NOMO-1 (cell line): ENCODE measurements at regions not wholly inside any gene's neighbourhood (a gene's known extent, or its start where the extent isn't known, plus 50 kb on each side); places are given as distances from the start of the nearest gene placed in this dataset.
"Not testable (repeated sequence)": the region's sequence is repeated elsewhere in the genome, so short reads cannot be mapped to it uniquely, and the experiment has no call there.

ENCODE experiments used
- DNase-seq, 2 experiments: peaks; one replicate each; lab custom pipeline; 2025; ENCODE audit not compliant: unreplicated experiment in 2 of 2; lab: John Stamatoyannopoulos, UW

- no peak for DNase-seq
Observed at GRCh38 chr11:57913715-57914704, 109.7 kb upstream of the OR9Q1 start.

- DNase-seq: no peak
Observed at GRCh38 chr11:57917632-57918031, 106.0 kb upstream of the OR9Q1 start.

DNA sequence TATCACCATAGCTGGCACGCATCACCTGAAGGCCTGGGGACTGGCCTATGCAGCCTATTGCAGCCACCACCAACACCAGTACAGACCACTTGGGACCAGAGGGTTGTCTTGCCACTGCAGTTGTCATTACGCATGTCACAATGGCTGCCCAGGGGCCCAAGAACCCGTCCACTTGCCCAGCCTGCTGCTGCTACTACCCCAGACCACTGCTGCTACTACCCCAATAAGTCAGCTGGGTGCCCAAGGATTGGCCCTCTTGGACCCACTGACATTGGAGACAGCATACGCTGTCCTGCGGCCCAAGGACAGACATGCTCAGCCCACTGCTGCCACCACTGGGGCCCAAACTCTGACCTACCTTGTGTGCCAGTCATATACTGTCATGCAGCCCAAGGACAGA is 102.7 kb upstream of the OR9Q1 start:
- DNase-seq: no peak

GRCh38 chr11:57932105-57932504 is 91.6 kb upstream of the OR9Q1 start:
- DNase-seq: no peak

DNA sequence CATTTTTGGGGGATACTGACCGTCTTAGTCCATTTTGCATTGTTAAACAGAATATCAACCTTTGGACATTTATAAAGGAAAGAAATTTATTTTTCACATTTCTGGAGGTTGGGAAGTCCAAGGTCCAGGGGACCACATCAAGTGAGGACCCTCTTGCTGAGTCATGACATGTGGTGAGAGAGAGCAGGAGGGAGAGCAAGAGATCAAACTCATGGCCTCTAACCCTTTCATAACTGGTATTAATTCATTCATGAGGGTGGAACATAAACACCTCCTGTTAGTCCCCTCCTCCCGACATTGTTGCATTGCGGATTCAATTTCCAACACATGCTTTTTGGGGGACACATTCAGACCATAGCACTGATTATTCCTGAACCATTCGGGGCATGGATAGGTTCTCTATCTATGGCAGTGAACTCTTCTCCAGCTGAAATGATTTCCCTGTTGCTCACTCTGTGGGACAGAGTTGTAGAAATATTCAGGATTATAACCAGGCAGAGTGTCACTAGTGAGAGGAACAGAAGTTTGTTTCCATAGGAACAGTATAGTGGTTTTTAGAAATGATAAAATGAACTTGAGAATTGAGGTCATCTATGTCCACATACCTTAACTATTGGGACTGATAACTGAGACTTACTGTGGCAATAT is 88.2 kb upstream of the OR9Q1 start:
- no peak for DNase-seq

DNA sequence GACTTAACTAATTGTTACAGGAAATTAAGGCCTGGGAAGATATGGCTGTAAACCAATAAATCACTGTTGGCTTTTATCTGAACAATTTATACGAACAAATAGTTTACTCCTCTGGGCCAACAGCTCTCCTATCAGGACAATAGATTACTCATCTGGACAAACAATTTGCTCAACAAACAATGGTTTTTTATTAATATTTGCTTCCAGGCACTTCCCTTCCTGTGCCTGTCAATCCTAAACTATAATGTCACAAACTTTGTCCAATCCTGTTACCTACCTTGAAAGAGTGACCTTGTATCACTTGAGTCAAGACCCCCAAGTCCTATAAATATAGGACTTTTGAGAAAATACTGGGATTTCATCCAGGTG is 87.6 kb upstream of the OR9Q1 start:
- DNase-seq: no peak

- DNase-seq: no peak
Observed at GRCh38 chr11:57937431-57937830, 86.2 kb upstream of the OR9Q1 start.

GRCh38 chr11:57938351-57938750 is 85.3 kb upstream of the OR9Q1 start:
- DNase-seq: no peak

DNA sequence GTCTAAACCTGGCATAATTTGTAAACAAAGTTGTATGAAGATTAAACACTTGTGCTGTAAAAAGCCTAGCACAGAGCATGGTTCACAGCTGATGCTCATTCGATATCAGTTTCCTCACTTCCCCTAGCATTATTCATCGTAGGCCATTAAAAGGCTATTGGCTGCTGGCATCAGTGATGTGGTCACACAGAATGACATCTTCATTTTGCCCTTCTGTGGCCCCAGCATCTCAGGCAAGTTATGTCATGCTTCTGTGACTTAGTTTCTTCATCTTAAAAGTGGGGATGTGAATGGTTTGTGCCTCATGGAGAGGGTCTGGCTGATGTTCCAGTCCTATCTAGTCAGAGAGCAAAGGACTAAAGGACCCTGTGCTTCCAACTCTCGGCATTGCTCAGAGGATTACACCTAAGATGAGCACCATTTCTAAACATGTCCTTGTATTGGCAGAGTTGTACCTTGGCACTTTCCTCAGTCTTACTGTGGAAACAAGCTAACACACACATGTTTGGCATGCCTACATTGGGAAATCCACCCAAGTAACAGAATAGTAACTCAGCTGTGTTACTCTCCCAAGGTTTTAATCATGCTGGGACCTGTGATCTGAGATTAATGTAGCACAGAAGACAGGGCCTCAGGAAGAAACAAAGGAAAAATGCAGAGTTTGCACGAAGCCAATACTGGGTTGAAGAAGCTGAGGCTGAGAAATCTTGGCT is 83.5 kb upstream of the OR9Q1 start:
- DNase-seq: no peak

DNA sequence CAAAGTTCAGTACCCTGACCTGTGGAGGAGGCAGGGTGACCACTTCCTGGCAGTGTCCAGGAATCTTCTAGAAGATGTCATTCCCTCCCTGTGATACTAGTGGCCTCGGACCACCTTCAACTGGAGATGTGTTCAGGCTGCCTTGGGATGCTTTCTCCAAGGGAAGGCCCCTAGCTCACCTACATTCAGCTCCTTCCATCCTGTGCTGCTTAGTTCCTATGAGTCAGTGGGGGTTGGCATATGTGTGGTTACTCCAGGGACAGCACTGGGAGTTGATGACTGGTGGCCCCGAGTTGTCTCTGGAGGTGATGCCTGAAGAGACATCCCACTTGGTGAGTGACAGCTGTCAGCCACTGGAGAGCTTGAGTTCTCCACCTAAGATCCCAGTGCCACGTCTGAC is 81.8 kb upstream of the OR9Q1 start:
- no peak for DNase-seq

- no peak for DNase-seq
Observed at GRCh38 chr11:57942808-57943207, 80.9 kb upstream of the OR9Q1 start.

DNA sequence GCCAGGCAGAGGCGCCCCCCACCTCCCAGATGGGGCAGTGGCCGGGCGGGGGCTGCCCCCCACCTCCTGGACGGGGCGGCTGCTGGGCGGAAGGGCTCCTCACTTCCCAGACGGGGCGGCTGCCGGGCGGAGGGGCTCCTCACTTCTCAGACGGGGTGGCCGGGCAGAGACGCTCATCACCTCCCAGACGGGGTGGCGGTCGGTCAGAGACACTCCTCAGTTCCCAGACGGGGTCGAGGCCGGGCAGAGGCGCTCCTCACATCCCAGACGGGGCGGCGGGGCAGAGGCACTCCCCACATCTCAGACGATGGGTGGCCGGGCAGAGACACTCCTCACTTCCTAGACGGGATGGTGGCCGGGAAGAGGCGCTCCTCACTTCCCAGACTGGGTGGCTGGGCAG is 79.9 kb upstream of the OR9Q1 start:
- DNase-seq: not testable (repeated sequence)

GRCh38 chr11:57946628-57947027 is 77.1 kb upstream of the OR9Q1 start:
- no peak for DNase-seq

DNA sequence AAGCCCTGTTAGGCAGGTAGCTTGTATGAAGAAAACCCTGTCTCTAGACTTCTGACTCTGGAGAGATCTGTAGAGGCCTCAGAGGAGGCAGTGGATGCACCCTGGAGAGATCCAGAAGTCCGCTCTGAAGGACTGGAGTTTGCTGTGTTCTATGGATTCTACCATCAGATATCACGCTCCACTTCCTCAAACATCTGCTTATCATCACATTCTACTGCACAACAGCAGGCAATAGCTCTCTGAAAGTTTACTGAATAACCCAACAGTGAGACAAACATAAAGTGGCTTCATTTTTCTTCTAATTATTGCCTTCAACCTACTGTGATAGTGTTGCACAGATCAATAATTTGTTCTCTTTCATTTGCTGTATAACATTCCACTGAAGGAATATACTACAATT is 59.0 kb upstream of the OR9Q1 start:
- no peak for DNase-seq

DNA sequence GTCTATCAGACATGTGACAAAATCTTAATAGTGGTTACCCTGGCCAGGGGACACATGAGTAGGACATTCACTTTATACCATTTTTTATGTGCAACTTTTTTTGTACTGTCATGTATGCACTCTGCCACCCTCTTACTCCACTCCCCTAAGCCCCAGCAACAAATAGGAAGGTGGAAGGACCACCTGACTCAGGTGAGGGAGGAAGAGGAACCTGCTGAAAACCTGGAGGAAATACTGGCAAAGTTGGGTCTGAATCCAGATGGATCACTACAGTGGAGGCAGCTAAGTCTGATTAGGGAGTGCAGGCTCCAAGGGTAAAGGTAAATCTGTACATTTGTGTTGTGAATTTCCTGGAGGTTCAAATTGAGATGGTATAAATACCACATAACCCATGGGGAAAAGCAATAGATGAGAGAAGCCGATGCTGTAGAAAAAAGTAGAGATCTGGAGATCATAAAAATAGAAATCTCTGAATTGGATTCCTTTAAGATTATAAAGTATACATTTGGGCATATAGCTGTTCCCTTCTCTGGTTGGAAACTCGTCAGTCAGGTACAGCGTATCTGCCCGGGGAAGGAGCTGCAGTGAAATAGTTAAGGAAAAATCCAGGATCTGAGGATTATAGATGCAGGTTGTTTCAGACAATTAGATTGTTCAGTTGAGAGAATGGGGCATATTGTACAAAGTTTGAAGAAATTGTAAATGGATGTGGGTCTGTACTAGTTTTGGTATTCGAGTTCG is 52.2 kb upstream of the OR9Q1 start:
- DNase-seq: no peak

DNA sequence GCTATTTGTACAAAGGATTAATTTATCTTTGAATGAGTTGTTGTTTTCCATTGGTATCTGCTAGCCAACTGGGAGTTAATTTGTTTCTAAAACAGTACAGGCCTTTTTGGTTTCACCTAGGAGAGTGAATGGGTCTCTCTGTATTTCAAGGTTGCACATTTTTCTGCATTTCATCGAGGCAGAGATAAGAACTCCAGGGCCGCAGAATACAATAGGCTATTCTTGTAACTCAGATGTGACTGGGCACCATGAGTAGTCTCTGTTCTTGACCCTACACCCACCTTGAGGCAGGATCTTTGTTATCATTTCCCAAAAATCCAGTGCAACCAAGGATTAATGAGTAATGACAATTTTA is 51.7 kb upstream of the OR9Q1 start:
- no peak for DNase-seq
